GM12891 (cell line): ENCODE measurements at regions not wholly inside any gene's neighbourhood (a gene's known extent, or its start where the extent isn't known, plus 50 kb on each side); places are given as distances from the start of the nearest gene placed in this dataset.

Experiments used
- DNase-seq: peaks from one replicate; pipeline ENCODE4 v3.0.0; 2011; ENCODE audit warnings: low spot score; ENCODE audit not compliant: insufficient read length
- FAIRE-seq: peaks from 2 replicates; lab custom pipeline; 2011; peaks lifted over from hg19 to GRCh38; lab: Jason Lieb, UNC
- PAX5 ChIP-seq: IDR thresholded peaks from 2 replicates; pipeline ENCODE4 v1.6.1; 2011; ENCODE audit warnings: low read length, moderate library complexity, mild to moderate bottlenecking; ENCODE audit not compliant: insufficient read depth, severe bottlenecking
- POLR2A ChIP-seq: IDR thresholded peaks from 2 replicates; pipeline ENCODE4 v1.6.1; 2011; ENCODE audit warnings: low read depth, low read length, control low read depth
- POLR2AphosphoS5 ChIP-seq: IDR thresholded peaks from 2 replicates; pipeline ENCODE4 v1.6.1; 2011; ENCODE audit warnings: low read depth, low read length, control low read depth
- POU2F2 ChIP-seq: IDR thresholded peaks from 2 replicates; pipeline ENCODE4 v1.6.1; 2011; ENCODE audit warnings: low read depth, mild to moderate bottlenecking, control low read depth, low read length, moderate library complexity
- SPI1 ChIP-seq: IDR thresholded peaks from 2 replicates; pipeline ENCODE4 v1.6.1; 2011; ENCODE audit warnings: low read depth, low read length, control low read depth
- TAF1 ChIP-seq: IDR thresholded peaks from 2 replicates; pipeline ENCODE4 v1.6.1; 2011; ENCODE audit warnings: low read depth, low read length, control low read depth

DNA sequence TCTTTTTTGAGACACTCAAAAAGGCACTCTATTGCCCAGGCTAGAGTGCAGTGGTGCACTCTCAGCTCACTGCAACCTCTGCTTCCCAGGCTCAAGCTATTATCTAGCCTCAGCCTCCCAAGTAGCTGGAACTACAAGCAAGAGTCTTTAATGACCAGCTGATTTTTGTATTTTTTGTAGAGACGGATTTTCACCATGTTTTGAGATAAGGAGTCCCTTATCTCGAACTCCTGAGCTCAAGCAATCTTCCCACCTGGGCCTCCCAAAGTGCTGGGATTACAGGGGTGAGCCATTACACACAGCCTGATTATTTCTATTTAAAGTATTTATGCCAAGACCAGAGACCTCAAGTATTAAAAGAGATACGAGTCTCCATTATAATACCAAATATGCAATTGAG is 566.1 kb upstream of the CA10 start:
- TF ChIP-seq PAX5 (no peak), POLR2A (no peak), POU2F2 (no peak), POLR2AphosphoS5 (no peak), TAF1 (no peak), SPI1 (no peak)
- DNase-seq (no peak), FAIRE-seq (no peak)

DNA sequence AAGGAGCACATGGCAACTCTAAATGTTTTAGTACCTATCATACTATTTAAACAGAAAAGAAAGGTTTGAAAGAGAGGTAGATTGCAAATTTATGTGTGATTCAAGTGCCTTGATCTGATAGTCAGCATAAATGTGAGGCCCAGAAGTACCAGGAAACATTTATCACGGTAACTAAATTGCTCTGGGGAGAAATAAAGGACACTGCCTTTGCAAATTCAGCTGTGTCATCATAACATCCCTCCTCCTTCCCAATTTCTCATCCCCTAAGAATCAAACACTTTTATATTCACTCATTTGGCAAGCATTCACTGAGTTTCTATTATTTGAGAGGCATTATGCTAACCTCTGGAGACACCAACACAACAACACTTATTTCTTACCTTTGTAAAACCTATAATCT is 563.4 kb upstream of the CA10 start:
- no peak for TF ChIP-seq POLR2AphosphoS5
- TF ChIP-seq POLR2A: no peak
- TF ChIP-seq PAX5: no peak
- TF ChIP-seq TAF1: no peak
- no peak for TF ChIP-seq SPI1
- TF ChIP-seq POU2F2: no peak
- DNase-seq: no peak
- no peak for FAIRE-seq

DNA sequence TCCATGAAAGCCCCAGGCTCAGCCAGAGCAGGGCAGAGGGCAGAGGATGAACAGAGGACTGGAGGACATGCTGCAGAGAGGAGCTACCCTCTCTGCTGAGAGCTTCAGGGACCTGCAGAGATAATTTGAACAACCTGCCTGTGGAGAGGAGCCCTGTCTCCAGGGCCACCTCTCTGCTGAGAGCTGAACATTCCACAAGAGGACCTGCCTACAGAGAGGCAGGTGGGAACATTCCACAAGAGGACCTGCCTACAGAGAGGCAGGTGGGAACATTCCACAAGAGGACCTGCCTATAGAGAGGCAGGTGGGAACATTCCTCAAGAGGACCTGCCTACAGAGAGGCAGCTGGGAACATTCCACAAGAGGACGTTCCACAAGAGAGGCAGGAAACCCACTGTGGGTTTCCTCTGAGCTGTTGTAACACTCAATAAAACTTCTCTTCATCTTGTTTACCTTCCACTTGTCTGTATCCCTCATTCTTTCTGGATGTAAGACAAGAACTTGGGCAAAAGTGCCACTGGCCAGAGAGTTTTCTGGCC is 551.9 kb upstream of the CA10 start:
- DNase-seq (no peak), FAIRE-seq (no peak)
- TF ChIP-seq POLR2A (no peak), SPI1 (no peak), PAX5 (no peak), TAF1 (no peak), POU2F2 (no peak), POLR2AphosphoS5 (no peak)

DNA sequence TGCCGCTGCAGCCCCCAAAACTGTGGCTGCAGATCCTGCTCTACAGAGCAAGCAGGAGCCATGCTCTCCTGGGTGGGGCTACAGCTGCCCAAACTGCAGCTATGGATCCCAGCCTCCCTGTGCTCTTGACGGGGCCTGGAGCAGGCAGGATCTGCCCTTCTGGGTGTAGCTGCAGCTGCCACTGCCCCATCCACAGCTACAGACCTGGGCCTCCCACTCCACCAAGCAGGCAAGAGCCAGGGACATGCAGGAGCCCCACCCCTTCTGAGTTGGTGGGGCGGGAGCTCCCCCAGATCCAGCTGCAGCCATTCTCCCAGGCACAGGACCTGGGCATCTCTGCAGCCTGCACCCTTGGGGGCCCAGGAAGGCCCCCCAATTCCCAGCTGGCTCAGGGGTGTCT is 551.2 kb upstream of the CA10 start:
- TF ChIP-seq POLR2A (no peak), POU2F2 (no peak), SPI1 (no peak), TAF1 (no peak), PAX5 (no peak), POLR2AphosphoS5 (no peak)
- no peak for DNase-seq
- no peak for FAIRE-seq

DNA sequence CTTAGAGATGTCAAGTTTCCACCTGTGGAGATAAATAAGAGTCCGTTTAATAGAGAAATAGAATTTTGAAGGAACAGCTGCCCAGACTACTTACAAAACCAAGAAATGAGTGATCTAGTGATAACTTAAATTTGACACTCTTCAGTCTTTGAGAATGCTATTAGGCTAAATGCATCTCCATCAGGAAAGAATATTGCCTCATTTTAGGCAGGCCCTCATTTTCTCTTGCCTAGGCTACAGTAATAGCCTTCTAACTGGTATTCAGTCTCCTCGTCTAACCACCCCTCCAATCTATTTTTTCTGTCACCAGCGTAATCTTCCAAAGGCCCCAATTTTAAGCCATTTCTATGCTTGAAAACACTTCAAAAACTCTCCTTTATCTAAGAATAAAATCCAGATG is 537.8 kb upstream of the CA10 start:
- TF ChIP-seq POU2F2: no peak
- TF ChIP-seq POLR2A: no peak
- no peak for TF ChIP-seq TAF1
- no peak for TF ChIP-seq PAX5
- no peak for TF ChIP-seq POLR2AphosphoS5
- no peak for TF ChIP-seq SPI1
- FAIRE-seq (no peak), DNase-seq (no peak)

DNA sequence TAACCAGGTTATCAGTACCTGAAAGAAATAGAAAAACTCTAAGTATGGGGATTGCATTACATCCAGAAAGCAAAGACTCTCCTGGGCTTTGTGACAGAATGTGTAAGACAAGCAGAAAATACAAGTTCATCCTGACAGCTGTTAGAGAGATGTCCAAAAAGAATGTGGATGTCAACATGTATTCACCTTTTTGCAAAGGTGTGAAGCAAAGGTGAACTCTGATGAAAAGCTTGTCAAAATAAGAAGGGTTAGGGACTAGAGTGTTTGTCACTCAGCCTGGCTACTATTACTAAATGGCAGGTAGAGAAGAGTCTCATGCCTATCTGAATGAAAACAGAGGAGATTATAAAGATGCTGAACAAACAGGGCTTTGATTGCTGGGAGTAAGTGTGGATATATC is 527.6 kb upstream of the CA10 start:
- TF ChIP-seq TAF1 (no peak), PAX5 (no peak), POLR2AphosphoS5 (no peak), POLR2A (no peak), SPI1 (no peak), POU2F2 (no peak)
- no peak for FAIRE-seq
- no peak for DNase-seq

DNA sequence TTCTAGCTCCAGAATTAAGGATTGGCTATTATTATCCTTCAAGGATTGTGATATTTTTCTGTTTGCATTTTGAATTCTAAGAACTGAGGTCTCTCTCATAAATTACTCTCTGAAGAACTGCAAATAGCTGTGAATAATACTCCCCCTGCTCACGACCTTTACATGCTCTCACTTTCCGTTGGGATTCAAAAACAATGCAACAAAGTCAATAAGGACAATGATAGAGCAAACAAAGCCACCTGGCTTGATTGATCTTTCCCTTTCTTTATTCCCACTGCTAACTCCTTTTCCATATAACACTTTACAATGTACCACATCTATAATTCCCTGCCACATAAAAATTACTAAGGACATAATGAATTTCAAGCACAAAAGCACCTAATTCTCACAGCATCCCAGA is 523.0 kb upstream of the CA10 start:
- no peak for FAIRE-seq
- TF ChIP-seq SPI1 (no peak), PAX5 (no peak), POLR2A (no peak), TAF1 (no peak), POLR2AphosphoS5 (no peak), POU2F2 (no peak)
- DNase-seq: no peak

DNA sequence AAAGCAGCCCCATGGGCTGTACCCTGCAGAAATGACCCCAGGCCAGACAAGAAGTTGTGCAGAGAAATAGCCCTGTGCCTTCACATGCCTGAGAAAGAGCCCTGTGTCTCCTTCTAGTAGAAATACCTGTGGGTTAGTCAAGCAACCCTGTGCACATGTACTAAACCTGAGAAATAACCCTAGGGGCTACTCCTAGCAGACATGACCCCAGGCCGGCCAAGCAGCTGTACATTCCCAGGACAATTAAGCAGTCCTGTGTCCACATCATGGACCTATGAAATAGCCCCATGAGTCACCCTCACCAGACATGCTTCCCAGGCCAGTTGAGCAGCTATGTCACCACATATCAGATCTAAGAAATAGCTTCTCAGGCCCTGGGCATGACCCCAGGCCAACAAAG is 519.7 kb upstream of the CA10 start:
- TF ChIP-seq POLR2AphosphoS5 (no peak), TAF1 (no peak), POU2F2 (no peak), SPI1 (no peak), PAX5 (no peak), POLR2A (no peak)
- FAIRE-seq: no peak
- no peak for DNase-seq

DNA sequence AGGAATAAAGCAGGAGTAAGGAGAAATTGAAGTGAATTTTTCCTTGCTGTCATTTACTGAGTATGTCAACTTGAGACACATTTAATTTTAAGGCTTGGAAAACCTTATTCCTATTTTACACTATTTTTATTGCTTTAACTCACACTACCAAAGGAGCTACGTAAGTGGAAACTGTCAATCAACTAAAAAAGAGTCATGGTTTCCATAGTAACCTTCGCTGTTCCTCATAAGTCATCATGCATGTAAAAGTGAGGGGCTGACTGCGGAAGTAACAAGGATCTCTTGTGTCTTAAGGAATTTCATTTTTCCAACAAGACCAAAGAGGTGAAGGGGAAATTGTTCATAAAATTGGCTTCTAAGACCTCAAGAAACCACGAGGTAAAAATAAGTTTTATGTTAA is 516.2 kb upstream of the CA10 start:
- FAIRE-seq (no peak), DNase-seq (no peak)
- no peak for TF ChIP-seq TAF1
- no peak for TF ChIP-seq POU2F2
- TF ChIP-seq POLR2AphosphoS5: no peak
- no peak for TF ChIP-seq SPI1
- no peak for TF ChIP-seq PAX5
- no peak for TF ChIP-seq POLR2A
